IMR-90 (cell line): ENCODE measurements at regions not wholly inside any gene's neighbourhood (a gene's known extent, or its start where the extent isn't known, plus 50 kb on each side); places are given as distances from the start of the nearest gene placed in this dataset.

Experiments
- ATAC-seq: fragments of 200-7000 bp; cut with Tn5 transposase; 2 replicates; pipeline ENCODE4 v1.9.1; 2020; ENCODE audit warnings: low read depth, mild to moderate bottlenecking, moderate library complexity
- BruUV-seq: library from RNA; stranded (reverse); fragments of 400-500 nt; replicated peaks from 2 replicates; lab custom pipeline; 2021; lab: Mats Ljungman, UMichigan
- CTCF ChIA-PET: fragments of 300-600 bp; formaldehyde crosslinking; extraction: SDS; loops from one replicate; lab custom pipeline; 2021; ENCODE audit warnings: antibody characterized with exemption; lab: Yijun Ruan, JAX
- POLR2A ChIA-PET: fragments of 300-600 bp; sonication (Branson Sonifier 250); formaldehyde crosslinking; loops from one replicate; lab custom pipeline; 2022; ENCODE audit warnings: antibody characterized with exemption; ENCODE audit not compliant: unreplicated experiment; lab: Charles Lee
- DNase-seq: peaks from one replicate; pipeline ENCODE4 v3.0.0; 2013
- H2AFZ ChIP-seq: replicated peaks from 2 replicates; pipeline ENCODE3; 2013; ENCODE audit warnings: low read length, mild to moderate bottlenecking; ENCODE audit not compliant: poor library complexity
- H2AK5ac ChIP-seq: 2 replicates; pipeline ENCODE4 v1.6.1; 2013; ENCODE audit warnings: low read depth, low read length, inconsistent platforms
- H2AK9ac ChIP-seq: replicated peaks from 2 replicates; pipeline ENCODE3; 2013; ENCODE audit warnings: mild to moderate bottlenecking, low read depth, low read length, moderate library complexity; ENCODE audit not compliant: poor library complexity
- H2BK120ac ChIP-seq: 2 replicates; pipeline ENCODE4 v1.6.1; 2013; ENCODE audit warnings: low read depth, low read length, inconsistent platforms
- H2BK15ac ChIP-seq: 3 replicates; pipeline ENCODE4 v1.6.1; 2013; ENCODE audit warnings: low read depth, low read length, inconsistent platforms
- H2BK20ac ChIP-seq: 2 replicates; pipeline ENCODE4 v1.6.1; 2013; ENCODE audit warnings: low read depth, mild to moderate bottlenecking, inconsistent platforms, low read length, moderate library complexity
- H2BK5ac ChIP-seq: 2 replicates; pipeline ENCODE4 v1.6.1; 2013; ENCODE audit warnings: mild to moderate bottlenecking, low read depth, low read length, inconsistent platforms; ENCODE audit not compliant: poor library complexity, severe bottlenecking
- H3K14ac ChIP-seq: replicated peaks from 2 replicates; pipeline ENCODE4 v1.6.1; 2013; ENCODE audit warnings: low read depth, low read length, inconsistent platforms
- H3K18ac ChIP-seq: 2 replicates; pipeline ENCODE4 v1.6.1; 2013; ENCODE audit warnings: low read depth, low read length, control low read depth
- H3K23ac ChIP-seq: 2 replicates; pipeline ENCODE4 v1.6.1; 2013; ENCODE audit warnings: low read depth, low read length, inconsistent platforms
- H3K27ac ChIP-seq: 2 replicates; pipeline ENCODE4 v1.5.1; 2013; ENCODE audit warnings: mild to moderate bottlenecking, control low read depth, low read length; ENCODE audit not compliant: insufficient read depth
- H3K27me3 ChIP-seq: 2 replicates; pipeline ENCODE4 v1.6.1; 2013; ENCODE audit warnings: low read length; ENCODE audit not compliant: control insufficient read depth, insufficient read depth
- H3K36me3 ChIP-seq: 2 replicates; pipeline ENCODE4 v1.6.1; 2013; ENCODE audit warnings: low read length, mixed read lengths; ENCODE audit not compliant: control insufficient read depth, insufficient read depth
- H3K4ac ChIP-seq: 2 replicates; pipeline ENCODE4 v1.6.1; 2013; ENCODE audit warnings: low read depth, low read length, inconsistent platforms
- H3K4me1 ChIP-seq: 2 replicates; pipeline ENCODE4 v1.6.1; 2013; ENCODE audit warnings: low read length, mixed read lengths; ENCODE audit not compliant: control insufficient read depth, insufficient read depth
- H3K4me2 ChIP-seq: 2 replicates; pipeline ENCODE4 v1.6.1; 2013; ENCODE audit warnings: low read depth, mild to moderate bottlenecking, control low read depth, low read length, moderate library complexity
- H3K4me3 ChIP-seq: 2 replicates; pipeline ENCODE4 v1.5.1; 2013; ENCODE audit warnings: low read depth, mild to moderate bottlenecking, control low read depth, low read length, moderate library complexity; ENCODE audit not compliant: insufficient read depth
- H3K56ac ChIP-seq: 2 replicates; pipeline ENCODE4 v1.6.1; 2013; ENCODE audit warnings: low read length, inconsistent platforms; ENCODE audit not compliant: insufficient read depth; ENCODE audit errors: extremely low read depth
- H3K79me1 ChIP-seq, 2 experiments: 2 replicates each; pipeline ENCODE4 v1.6.1; 2013; ENCODE audit warnings: low read length in 2 of 2, inconsistent platforms in 1 of 2, low read depth in 1 of 2
- H3K9ac ChIP-seq: 2 replicates; pipeline ENCODE4 v1.6.1; 2013; ENCODE audit warnings: low read depth, low read length, control low read depth
- H3K9me1 ChIP-seq: 2 replicates; pipeline ENCODE4 v1.6.1; 2013; ENCODE audit warnings: low read length, inconsistent platforms; ENCODE audit not compliant: insufficient read depth
- H3K9me3 ChIP-seq: 2 replicates; pipeline ENCODE4 v1.6.1; 2013; ENCODE audit warnings: low read length; ENCODE audit not compliant: control insufficient read depth, insufficient read depth
- H4K20me1 ChIP-seq: 2 replicates; pipeline ENCODE4 v1.6.1; 2013; ENCODE audit warnings: low read length, inconsistent platforms; ENCODE audit not compliant: insufficient read depth
- H4K5ac ChIP-seq: 2 replicates; pipeline ENCODE4 v1.6.1; 2013; ENCODE audit warnings: mild to moderate bottlenecking, low read depth, low read length, control low read depth
- H4K8ac ChIP-seq, 2 experiments: 2 replicates each; pipeline ENCODE4 v1.6.1; 2013; ENCODE audit warnings: low read depth in 2 of 2, low read length in 2 of 2, control low read depth in 1 of 2, inconsistent platforms in 1 of 2
- H4K91ac ChIP-seq: 2 replicates; pipeline ENCODE4 v1.6.1; 2013; ENCODE audit warnings: low read depth, low read length, inconsistent platforms; ENCODE audit not compliant: insufficient read depth
- BHLHE40 ChIP-seq: fragments of 150-350 bp; IDR thresholded peaks from 2 replicates; pipeline ENCODE4 v1.6.1; 2016; ENCODE audit warnings: mild to moderate bottlenecking, low read depth, low read length
- CEBPB ChIP-seq: IDR thresholded peaks from 2 replicates; pipeline ENCODE4 v1.6.1; 2012; ENCODE audit warnings: low read depth, low read length, improper control_type of control experiment
- CHD1 ChIP-seq: IDR thresholded peaks from 2 replicates; pipeline ENCODE4 v1.6.1; 2012; ENCODE audit warnings: low read depth, low read length, improper control_type of control experiment
- FOS ChIP-seq: fragments of 150-350 bp; IDR thresholded peaks from 2 replicates; pipeline ENCODE4 v1.6.1; 2016; ENCODE audit warnings: low read depth, low read length
- MAFK ChIP-seq: IDR thresholded peaks from 2 replicates; pipeline ENCODE4 v1.6.1; 2012; ENCODE audit warnings: low read depth, low read length, improper control_type of control experiment
- MAZ ChIP-seq: IDR thresholded peaks from 2 replicates; pipeline ENCODE4 v1.6.1; 2012; ENCODE audit warnings: low read depth, mild to moderate bottlenecking, low read length, improper control_type of control experiment, moderate library complexity, borderline replicate concordance
- MXI1 ChIP-seq: IDR thresholded peaks from 2 replicates; pipeline ENCODE4 v1.6.1; 2012; ENCODE audit warnings: low read depth, mild to moderate bottlenecking, low read length, moderate library complexity, borderline replicate concordance
- NFE2L2 ChIP-seq: fragments of 150-350 bp; IDR thresholded peaks from 2 replicates; pipeline ENCODE4 v1.6.1; 2016; ENCODE audit warnings: low read depth, mild to moderate bottlenecking, low read length
- POLR2A ChIP-seq: IDR thresholded peaks from 2 replicates; pipeline ENCODE4 v1.6.1; 2012; ENCODE audit warnings: mild to moderate bottlenecking, low read depth, low read length
- RAD21 ChIP-seq: IDR thresholded peaks from 2 replicates; pipeline ENCODE4 v1.6.1; 2012; ENCODE audit warnings: low read length, improper control_type of control experiment
- RCOR1 ChIP-seq: IDR thresholded peaks from 2 replicates; pipeline ENCODE4 v1.6.1; 2012; ENCODE audit warnings: mild to moderate bottlenecking, low read length, improper control_type of control experiment; ENCODE audit not compliant: insufficient replicate concordance
- RFX5 ChIP-seq: IDR thresholded peaks from 2 replicates; pipeline ENCODE4 v1.8.0; 2012; ENCODE audit warnings: low read depth, mild to moderate bottlenecking, low read length, moderate library complexity
- SMC3 ChIP-seq: fragments of 150-350 bp; IDR thresholded peaks from 2 replicates; pipeline ENCODE4 v1.6.1; 2016; ENCODE audit warnings: low read depth, mild to moderate bottlenecking, antibody characterized with exemption, low read length, moderate library complexity
- WGBS, 2 experiments: methylation state at CpG; one replicate each; pipeline versions ENCODE4 v1.1.5 to v1.1.7; 2013; ENCODE audit warnings: missing lambda C conversion rate in 2 of 2; ENCODE audit not compliant: insufficient read length in 1 of 2; ENCODE audit errors: extremely low coverage in 2 of 2; 5-methylcytosine and 5-hydroxymethylcytosine counted together
- dilution Hi-C: fragments of 300-500 bp; cut with HindIII; formaldehyde crosslinking; loops from one replicate; pipeline ENCODE4 v1.14.3; 2018; ENCODE audit warnings: low sequenced_read_pairs; ENCODE audit not compliant: unreplicated experiment
- in situ Hi-C: fragments of 300-500 bp; cut with MboI; formaldehyde crosslinking; loops from 3 replicates; pipeline ENCODE4 v1.14.3; 2019; ENCODE audit warnings: low sequenced_read_pairs, inconsistent platforms, mixed read lengths
- intact Hi-C: fragments of 100-400 bp; cut with micrococcal nuclease; formaldehyde crosslinking; loops from 2 replicates; pipeline ENCODE4 v1.10.0; 2022
- TF ChIP-seq, protein P1 (sequence below): conservative IDR thresholded peaks from 2 replicates; pipeline ENCODE4 v1.5.1; 2012; ENCODE audit warnings: mild to moderate bottlenecking, low read depth, low read length, improper control_type of control experiment
- TF ChIP-seq, protein P2 (sequence below): fragments of 150-350 bp; IDR thresholded peaks from 2 replicates; pipeline ENCODE4 v1.6.1; 2017; ENCODE audit warnings: mild to moderate bottlenecking, antibody characterized with exemption, low read length, low read depth
- TF ChIP-seq, protein P3 (sequence below): fragments of 150-350 bp; IDR thresholded peaks from 2 replicates; pipeline ENCODE4 v1.6.1; 2016; ENCODE audit warnings: low read depth, mild to moderate bottlenecking, low read length, moderate library complexity, borderline replicate concordance

DNA sequence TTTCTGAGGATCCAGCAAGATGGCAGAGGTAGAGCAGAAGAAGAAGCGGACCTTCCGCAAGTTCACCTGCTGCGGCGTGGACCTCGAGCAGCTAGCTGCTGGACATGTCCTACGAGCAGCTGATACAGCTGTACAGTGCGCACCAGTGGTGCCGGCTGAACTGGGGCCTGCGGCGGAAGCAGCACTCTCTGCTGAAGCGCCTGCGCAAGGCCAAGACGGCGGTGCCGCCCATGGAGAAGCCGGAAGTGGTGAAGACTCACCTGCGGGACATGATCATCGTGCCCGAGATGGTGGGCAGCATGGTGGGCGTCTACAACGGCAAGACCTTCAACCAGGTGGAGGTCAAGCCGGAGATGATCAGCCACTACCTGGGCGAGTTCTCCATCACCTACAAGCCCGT is 125.8 kb downstream of the LRIG2 start:
- no peaks in the 10 kb centered on the region for H3K79me1 ChIP-seq
- dilution Hi-C loops (no loop called here), intact Hi-C loops (no loop called here), in situ Hi-C loops (no loop called here)
- TF ChIP-seq, protein P1, sequence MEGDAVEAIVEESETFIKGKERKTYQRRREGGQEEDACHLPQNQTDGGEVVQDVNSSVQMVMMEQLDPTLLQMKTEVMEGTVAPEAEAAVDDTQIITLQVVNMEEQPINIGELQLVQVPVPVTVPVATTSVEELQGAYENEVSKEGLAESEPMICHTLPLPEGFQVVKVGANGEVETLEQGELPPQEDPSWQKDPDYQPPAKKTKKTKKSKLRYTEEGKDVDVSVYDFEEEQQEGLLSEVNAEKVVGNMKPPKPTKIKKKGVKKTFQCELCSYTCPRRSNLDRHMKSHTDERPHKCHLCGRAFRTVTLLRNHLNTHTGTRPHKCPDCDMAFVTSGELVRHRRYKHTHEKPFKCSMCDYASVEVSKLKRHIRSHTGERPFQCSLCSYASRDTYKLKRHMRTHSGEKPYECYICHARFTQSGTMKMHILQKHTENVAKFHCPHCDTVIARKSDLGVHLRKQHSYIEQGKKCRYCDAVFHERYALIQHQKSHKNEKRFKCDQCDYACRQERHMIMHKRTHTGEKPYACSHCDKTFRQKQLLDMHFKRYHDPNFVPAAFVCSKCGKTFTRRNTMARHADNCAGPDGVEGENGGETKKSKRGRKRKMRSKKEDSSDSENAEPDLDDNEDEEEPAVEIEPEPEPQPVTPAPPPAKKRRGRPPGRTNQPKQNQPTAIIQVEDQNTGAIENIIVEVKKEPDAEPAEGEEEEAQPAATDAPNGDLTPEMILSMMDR: no peak
- TF ChIP-seq NFE2L2 (no peak), RFX5 (no peak), CEBPB (no peak), POLR2A (no peak), CHD1 (no peak), FOS (no peak), BHLHE40 (no peak), SMC3 (no peak), RCOR1 (no peak), MAFK (no peak), RAD21 (no peak), MXI1 (no peak), MAZ (no peak)
- TF ChIP-seq, protein P2, sequence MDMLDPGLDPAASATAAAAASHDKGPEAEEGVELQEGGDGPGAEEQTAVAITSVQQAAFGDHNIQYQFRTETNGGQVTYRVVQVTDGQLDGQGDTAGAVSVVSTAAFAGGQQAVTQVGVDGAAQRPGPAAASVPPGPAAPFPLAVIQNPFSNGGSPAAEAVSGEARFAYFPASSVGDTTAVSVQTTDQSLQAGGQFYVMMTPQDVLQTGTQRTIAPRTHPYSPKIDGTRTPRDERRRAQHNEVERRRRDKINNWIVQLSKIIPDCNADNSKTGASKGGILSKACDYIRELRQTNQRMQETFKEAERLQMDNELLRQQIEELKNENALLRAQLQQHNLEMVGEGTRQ: no peak
- TF ChIP-seq, protein P3, sequence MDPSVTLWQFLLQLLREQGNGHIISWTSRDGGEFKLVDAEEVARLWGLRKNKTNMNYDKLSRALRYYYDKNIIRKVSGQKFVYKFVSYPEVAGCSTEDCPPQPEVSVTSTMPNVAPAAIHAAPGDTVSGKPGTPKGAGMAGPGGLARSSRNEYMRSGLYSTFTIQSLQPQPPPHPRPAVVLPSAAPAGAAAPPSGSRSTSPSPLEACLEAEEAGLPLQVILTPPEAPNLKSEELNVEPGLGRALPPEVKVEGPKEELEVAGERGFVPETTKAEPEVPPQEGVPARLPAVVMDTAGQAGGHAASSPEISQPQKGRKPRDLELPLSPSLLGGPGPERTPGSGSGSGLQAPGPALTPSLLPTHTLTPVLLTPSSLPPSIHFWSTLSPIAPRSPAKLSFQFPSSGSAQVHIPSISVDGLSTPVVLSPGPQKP: no peak
- H3K27me3 ChIP-seq: peaks cover 8% of the 10 kb centered on the region
- no peak overlapping the region for H2BK20ac ChIP-seq
- H3K9me1 ChIP-seq: no peaks in the 10 kb centered on the region
- H3K4me1 ChIP-seq: no peaks in the 10 kb centered on the region
- H3K4ac ChIP-seq: no peak overlapping the region
- H4K5ac ChIP-seq: no peak overlapping the region
- no peak overlapping the region for H3K4me3 ChIP-seq
- H3K23ac ChIP-seq: no peak overlapping the region
- H3K9ac ChIP-seq: no peak overlapping the region
- H3K4me2 ChIP-seq: no peak overlapping the region
- no peaks in the 10 kb centered on the region for H4K20me1 ChIP-seq
- DNase-seq (no peak), ATAC-seq (no peak)
- H3K18ac ChIP-seq: no peak overlapping the region
- H3K14ac ChIP-seq: no peak overlapping the region
- H2AFZ ChIP-seq: no peak overlapping the region
- H2AK9ac ChIP-seq: no peak overlapping the region
- H3K27ac ChIP-seq: no peak overlapping the region
- ChIA-PET CTCF (no interaction called here), POLR2A (no interaction called here)
- H4K8ac ChIP-seq: no peak overlapping the region
- WGBS, 2 experiments: 91% methylated on average over 16 of the region's 24 CpGs; no CpG with 5 or more reads in 1 of the 2 experiments
- no peak overlapping the region for H2BK120ac ChIP-seq
- H4K91ac ChIP-seq: no peak overlapping the region
- no peak overlapping the region for H3K56ac ChIP-seq
- H2BK15ac ChIP-seq: no peak overlapping the region
- H2BK5ac ChIP-seq: no peak overlapping the region
- H2AK5ac ChIP-seq: no peak overlapping the region
- H3K9me3 ChIP-seq: no peaks in the 10 kb centered on the region
- H3K36me3 ChIP-seq: no peaks in the 10 kb centered on the region
- no TSS peak for BruUV-seq
